ENCODE measurements at regions not wholly inside any gene's neighbourhood (a gene's known extent, or its start where the extent isn't known, plus 50 kb on each side); places are given as distances from the start of the nearest gene placed in this dataset.
A peak's percentile ranks its signal among the peaks of the same experiment; 100 is the strongest.

GRCh38 chr6:14224359-14225103, 107.0 kb downstream of the CD83 start:
- ATAC-seq (no peak), DNase-seq (no peak)
- no peak overlapping the region for H3K4me3 Mint-ChIP-seq
- H3K36me3 Mint-ChIP-seq = peaks cover 0 to 7% (median 0%) of the 10 kb centered on the region in 3 donors
- H3K27ac Mint-ChIP-seq = no peak overlapping the region
- peaks cover 0 to 2% (median 0%) of the 10 kb centered on the region in 9 donors for H3K9me3 Mint-ChIP-seq
- H3K27me3 Mint-ChIP-seq = peaks cover 0 to 7% (median 2%) of the 10 kb centered on the region in 5 donors
- POLR2A ChIA-PET = no interaction called here
- H3K4me1 Mint-ChIP-seq = peaks cover 8 to 39% (median 12%) of the 10 kb centered on the region in 4 donors

GRCh38 chr6:14226051-14226660, 108.6 kb downstream of the CD83 start:
- ATAC-seq = no peak
- Mint-ChIP-seq H3K4me1 (peaks cover 6 to 34% (median 14%) of the 10 kb centered on the region in 4 donors), H3K4me3 (no peak overlapping the region), H3K27ac (no peak overlapping the region), H3K36me3 (peaks cover 0 to 7% (median 0%) of the 10 kb centered on the region in 3 donors), H3K9me3 (peaks cover 0 to 2% (median 0%) of the 10 kb centered on the region in 9 donors), H3K27me3 (peaks cover 0 to 3% (median 0%) of the 10 kb centered on the region in 5 donors)
- POLR2A ChIA-PET = no interaction called here
- no peak for DNase-seq

- ATAC-seq (peak; percentile 82 to 90), DNase-seq (peak in 7 of 10 donors; percentile 3 to 54 (median 23))
- Mint-ChIP-seq H3K9me3 (peaks cover 0 to 2% (median 0%) of the 10 kb centered on the region in 9 donors), H3K27me3 (peaks cover 0 to 3% (median 0%) of the 10 kb centered on the region in 5 donors), H3K4me3 (peak overlapping the region in 2 of 10 donors; percentile 18 to 53), H3K4me1 (peaks cover 12 to 43% (median 24%) of the 10 kb centered on the region in 4 donors), H3K36me3 (peaks cover 0 to 7% (median 0%) of the 10 kb centered on the region in 3 donors), H3K27ac (peak overlapping the region in 3 of 10 donors; percentile 18 to 29 (median 20))
- POLR2A ChIA-PET = no interaction called here
These were observed 111.0 kb downstream of the CD83 start for GRCh38 chr6:14228571-14228970.

- H3K36me3 Mint-ChIP-seq = no peaks in the 10 kb centered on the region
These were observed 113.5 kb downstream of the CD83 start for GRCh38 chr6:14231071-14231483.

GRCh38 chr6:14231501-14232280, 114.1 kb downstream of the CD83 start:
- Mint-ChIP-seq H3K4me3 (no peak overlapping the region), H3K36me3 (no peaks in the 10 kb centered on the region), H3K27me3 (peaks cover 0 to 4% (median 0%) of the 10 kb centered on the region in 5 donors), H3K27ac (peak overlapping the region in 4 of 10 donors; percentile 2 to 78 (median 4)), H3K9me3 (peaks cover 0 to 3% (median 0%) of the 10 kb centered on the region in 9 donors), H3K4me1 (peaks cover 13 to 30% (median 24%) of the 10 kb centered on the region in 4 donors)
- peak in 2 of 10 donors; percentile 18 to 19 for DNase-seq
- ATAC-seq = peak; percentile 35 to 44
- POLR2A ChIA-PET = no interaction called here

More at GRCh38 chr6:14231071-14231483, 113.5 kb downstream of the CD83 start:
- H3K27me3 Mint-ChIP-seq = peaks cover 0 to 4% (median 0%) of the 10 kb centered on the region in 5 donors
- H3K4me1 Mint-ChIP-seq = peaks cover 13 to 26% (median 24%) of the 10 kb centered on the region in 4 donors
- H3K27ac Mint-ChIP-seq = no peak overlapping the region
- ATAC-seq = no peak
- POLR2A ChIA-PET = no interaction called here
- no peak for DNase-seq
- H3K4me3 Mint-ChIP-seq = no peak overlapping the region
- H3K9me3 Mint-ChIP-seq = peaks cover 0 to 3% (median 0%) of the 10 kb centered on the region in 9 donors

- Mint-ChIP-seq H3K4me1 (peaks cover 13 to 23% (median 22%) of the 10 kb centered on the region in 4 donors), H3K9me3 (peaks cover 0 to 3% (median 0%) of the 10 kb centered on the region in 9 donors), H3K27ac (peak overlapping the region in 1 of 10 donors; percentile 22), H3K36me3 (no peaks in the 10 kb centered on the region), H3K4me3 (no peak overlapping the region), H3K27me3 (peaks cover 0 to 4% (median 0%) of the 10 kb centered on the region in 5 donors)
- POLR2A ChIA-PET = no interaction called here
- DNase-seq (no peak), ATAC-seq (no peak)
These were observed 115.3 kb downstream of the CD83 start for GRCh38 chr6:14232889-14233288.

- peaks cover 10 to 18% (median 14%) of the 10 kb centered on the region in 4 donors for H3K4me1 Mint-ChIP-seq
- peaks cover 0 to 10% (median 0%) of the 10 kb centered on the region in 9 donors for H3K9me3 Mint-ChIP-seq
- ATAC-seq = no peak
These were observed 118.2 kb downstream of the CD83 start for GRCh38 chr6:14235653-14236356.

GRCh38 chr6:14239097-14239496, 121.5 kb downstream of the CD83 start:
- no peak for ATAC-seq

More at GRCh38 chr6:14235653-14236356, 118.2 kb downstream of the CD83 start:
- POLR2A ChIA-PET = no interaction called here
- peaks cover 0 to 4% (median 0%) of the 10 kb centered on the region in 5 donors for H3K27me3 Mint-ChIP-seq
- DNase-seq = no peak
- H3K36me3 Mint-ChIP-seq = peaks cover 0 to 10% (median 5%) of the 10 kb centered on the region in 3 donors
- no peak overlapping the region for H3K4me3 Mint-ChIP-seq
- no peak overlapping the region for H3K27ac Mint-ChIP-seq

GRCh38 chr6:14240411-14241166, 123.0 kb downstream of the CD83 start:
- Mint-ChIP-seq H3K36me3 (peaks cover 0 to 10% (median 7%) of the 10 kb centered on the region in 3 donors), H3K27ac (no peak overlapping the region), H3K4me3 (no peak overlapping the region), H3K9me3 (peaks cover 0 to 10% (median 2%) of the 10 kb centered on the region in 9 donors), H3K4me1 (peaks cover 5 to 19% (median 8%) of the 10 kb centered on the region in 4 donors), H3K27me3 (no peaks in the 10 kb centered on the region)
- no peak for DNase-seq
- no peak for ATAC-seq
- POLR2A ChIA-PET = no interaction called here

More at GRCh38 chr6:14239097-14239496, 121.5 kb downstream of the CD83 start:
- peaks cover 0 to 10% (median 2%) of the 10 kb centered on the region in 9 donors for H3K9me3 Mint-ChIP-seq
- H3K4me1 Mint-ChIP-seq = peaks cover 5 to 19% (median 8%) of the 10 kb centered on the region in 4 donors
- DNase-seq = no peak
- peaks cover 0 to 10% (median 7%) of the 10 kb centered on the region in 3 donors for H3K36me3 Mint-ChIP-seq
- H3K4me3 Mint-ChIP-seq = no peak overlapping the region
- no peak overlapping the region for H3K27ac Mint-ChIP-seq
- no peaks in the 10 kb centered on the region for H3K27me3 Mint-ChIP-seq
- POLR2A ChIA-PET = no interaction called here

GRCh38 chr6:14241255-14242070, 123.9 kb downstream of the CD83 start:
- Mint-ChIP-seq H3K27ac (no peak overlapping the region), H3K27me3 (no peaks in the 10 kb centered on the region), H3K4me3 (no peak overlapping the region), H3K9me3 (peaks cover 0 to 10% (median 2%) of the 10 kb centered on the region in 9 donors), H3K4me1 (peaks cover 5 to 16% (median 8%) of the 10 kb centered on the region in 4 donors), H3K36me3 (peaks cover 0 to 10% (median 7%) of the 10 kb centered on the region in 3 donors)
- DNase-seq (no peak), ATAC-seq (no peak)
- POLR2A ChIA-PET = no interaction called here

All from naive thymus-derived CD8-positive, alpha-beta T cell (primary cell).